Transverse colon (tissue), 4 donors: ENCODE measurements at regions not wholly inside any gene's neighbourhood (a gene's known extent, or its start where the extent isn't known, plus 50 kb on each side); places are given as distances from the start of the nearest gene placed in this dataset.

ENCODE experiments used
- DNase-seq: peaks from one replicate; pipeline ENCODE4 v3.0.0-alpha.2; 2019
- H3K27ac ChIP-seq, 4 donors: fragments of 200-600 bp; sonication (generic); 2 replicates each; pipeline ENCODE4 v1.5.1; 2016 to 2018; ENCODE audit warnings: inconsistent platforms in 4 of 4
- H3K27me3 ChIP-seq: fragments of 200-600 bp; sonication (generic); 2 replicates; pipeline ENCODE4 v1.5.1; 2017; ENCODE audit warnings: inconsistent platforms
- H3K36me3 ChIP-seq, 4 donors: fragments of 200-600 bp; sonication (generic); 2 replicates each; pipeline ENCODE4 v1.5.1; 2017 to 2019; ENCODE audit warnings: inconsistent platforms in 4 of 4
- H3K4me1 ChIP-seq, 4 donors: fragments of 200-600 bp; sonication (generic); 2 replicates each; pipeline ENCODE4 v1.5.1; 2017 to 2020; ENCODE audit warnings: inconsistent platforms in 4 of 4
- H3K4me3 ChIP-seq, 4 donors: fragments of 200-600 bp; sonication (generic); 1 replicate in 1 of 4; 2 replicates in 3 of 4; pipeline versions ENCODE4 v1.5.1 to v1.6.1; 2017 to 2019; ENCODE audit warnings: inconsistent platforms in 4 of 4
- H3K9me3 ChIP-seq, 2 donors: fragments of 200-600 bp; sonication (generic); 2 replicates each; pipeline ENCODE4 v1.5.1; 2017 to 2019; ENCODE audit warnings: inconsistent platforms in 2 of 2
- CTCF ChIP-seq, 5 experiments: fragments of 200-600 bp in 3 of 5; fragments of 450-650 bp in 2 of 5; sonication (generic) in 3 of 5; IDR thresholded peaks; 1 replicate in 2 of 5; 2 replicates in 3 of 5; pipeline ENCODE4 v1.5.1; 2016 to 2017; ENCODE audit warnings: antibody characterized with exemption in 5 of 5, inconsistent platforms in 3 of 5, mild to moderate bottlenecking in 2 of 5, moderate library complexity in 1 of 5
- EP300 ChIP-seq: sonication (generic); formaldehyde crosslinking; IDR thresholded peaks from one replicate; pipeline ENCODE4 v1.6.1; 2017; ENCODE audit warnings: antibody characterized with exemption, low read depth
- POLR2A ChIP-seq: fragments of 450-650 bp; IDR thresholded peaks from one replicate; pipeline ENCODE4 v1.6.1; 2016; ENCODE audit warnings: antibody characterized with exemption, mild to moderate bottlenecking, moderate library complexity
- POLR2AphosphoS5 ChIP-seq, 3 donors: sonication (generic); formaldehyde crosslinking; IDR thresholded peaks; one replicate each; pipeline ENCODE4 v1.6.1; 2016; ENCODE audit warnings: antibody characterized with exemption in 3 of 3
- WGBS, 2 donors: methylation state at CpG; one replicate each; pipeline ENCODE4 v1.1.5; 2018; ENCODE audit warnings: low coverage in 1 of 2; 5-methylcytosine and 5-hydroxymethylcytosine counted together
- in situ Hi-C, 4 donors: fragments of 200-750 bp; cut with MboI; loops; one replicate each; pipeline versions ENCODE4 v1.15.0 to v1.15.1; 2017; ENCODE audit warnings: low sequenced_read_pairs in 3 of 4, low pct_ligation_motif_present in 1 of 4, low pct_unique_long_range_greater_than_20kb in 1 of 4
- intact Hi-C: fragments of 100-400 bp; cut with DNase I; formaldehyde crosslinking; loops from one replicate; pipeline ENCODE4 v1.15.1; 2023; ENCODE audit warnings: low total_unique reads

GRCh38 chr2:4180631-4181030 is 477.3 kb downstream of the DCDC2C start:
- no peaks in the 10 kb centered on the region for H3K27me3 ChIP-seq
- no peaks in the 10 kb centered on the region for H3K36me3 ChIP-seq
- no peak for TF ChIP-seq POLR2AphosphoS5 (IDR thresholded peaks at IDR 0.05)
- no peak for TF ChIP-seq EP300
- no peak for TF ChIP-seq CTCF (IDR thresholded peaks at IDR 0.05)
- no peak for TF ChIP-seq POLR2A
- no peak overlapping the region for H3K4me3 ChIP-seq
- in situ Hi-C loops = no loop called here
- WGBS, 2 donors = 66 to 69% methylated on average over 2 of the region's 2 CpGs
- no peak overlapping the region for H3K27ac ChIP-seq
- no peaks in the 10 kb centered on the region for H3K4me1 ChIP-seq
- intact Hi-C loops = no loop called here
- H3K9me3 ChIP-seq = peaks cover 4 to 17% of the 10 kb centered on the region in 2 donors
- no peak for DNase-seq

GRCh38 chr2:4181062-4181461 is 477.7 kb downstream of the DCDC2C start:
- Histone ChIP-seq H3K36me3 (no peaks in the 10 kb centered on the region), H3K27me3 (no peaks in the 10 kb centered on the region), H3K4me3 (no peak overlapping the region), H3K4me1 (no peaks in the 10 kb centered on the region), H3K9me3 (peaks cover 4 to 13% of the 10 kb centered on the region in 2 donors), H3K27ac (no peak overlapping the region)
- DNase-seq = no peak
- TF ChIP-seq POLR2A (no peak), CTCF (IDR thresholded peaks at IDR 0.05) (no peak), POLR2AphosphoS5 (IDR thresholded peaks at IDR 0.05) (no peak), EP300 (no peak)
- in situ Hi-C loops (no loop called here), intact Hi-C loops (no loop called here)
- whole genome bisulfite sequencing, 2 donors = 67 to 79% methylated on average over 1 of the region's 1 CpG

GRCh38 chr2:4188561-4188960 is 485.2 kb downstream of the DCDC2C start:
- H3K9me3 ChIP-seq = peaks cover 0 to 5% of the 10 kb centered on the region in 2 donors
- H3K27ac ChIP-seq = no peak overlapping the region
- no peaks in the 10 kb centered on the region for H3K36me3 ChIP-seq
- DNase-seq = no peak
- no peaks in the 10 kb centered on the region for H3K4me1 ChIP-seq
- 78 to 100% methylated on average over 1 to 2 of the region's 2 CpGs for WGBS, 2 donors
- in situ Hi-C loops (no loop called here), intact Hi-C loops (no loop called here)
- H3K27me3 ChIP-seq = no peaks in the 10 kb centered on the region
- TF ChIP-seq CTCF (IDR thresholded peaks at IDR 0.05) = no peak
- no peak for TF ChIP-seq POLR2AphosphoS5 (IDR thresholded peaks at IDR 0.05)
- TF ChIP-seq POLR2A = no peak
- no peak overlapping the region for H3K4me3 ChIP-seq

GRCh38 chr2:4190548-4190947 is 487.2 kb downstream of the DCDC2C start:
- WGBS, 2 donors = 71 to 74% methylated on average over 3 to 5 of the region's 5 CpGs
- Histone ChIP-seq H3K9me3 (peaks cover 0 to 5% of the 10 kb centered on the region in 2 donors), H3K4me1 (no peaks in the 10 kb centered on the region), H3K27ac (no peak overlapping the region), H3K36me3 (no peaks in the 10 kb centered on the region), H3K4me3 (no peak overlapping the region), H3K27me3 (no peaks in the 10 kb centered on the region)
- intact Hi-C loops (no loop called here), in situ Hi-C loops (no loop called here)
- DNase-seq = no peak
- TF ChIP-seq POLR2A = no peak
- TF ChIP-seq POLR2AphosphoS5 (IDR thresholded peaks at IDR 0.05) = no peak
- no peak for TF ChIP-seq EP300
- TF ChIP-seq CTCF (IDR thresholded peaks at IDR 0.05) = no peak
